ENCODE measurements at regions not wholly inside any gene's neighbourhood (a gene's known extent, or its start where the extent isn't known, plus 50 kb on each side); places are given as distances from the start of the nearest gene placed in this dataset.

DNA sequence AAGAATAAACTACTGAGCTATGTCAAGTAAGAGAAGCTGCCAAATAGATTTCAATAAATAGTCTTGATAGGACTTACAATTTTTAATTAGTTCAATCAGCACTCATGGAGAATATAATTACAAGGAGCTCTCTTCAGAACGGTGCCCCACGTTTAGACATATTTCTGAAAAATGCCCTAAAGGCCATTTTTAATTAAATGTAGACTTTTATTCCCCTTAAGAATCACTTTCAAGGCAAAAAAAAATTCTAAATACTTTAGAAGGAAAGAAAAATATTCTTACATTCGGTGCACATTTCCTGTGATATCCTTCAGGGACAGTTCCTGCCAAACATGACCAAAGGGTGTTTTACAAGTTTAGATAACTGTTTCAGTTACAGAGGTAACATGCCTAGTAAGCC is 202.5 kb upstream of the CDH7 start:
- DNase-seq (ENCODE audit: low read depth, low spot score), result no peak

DNA sequence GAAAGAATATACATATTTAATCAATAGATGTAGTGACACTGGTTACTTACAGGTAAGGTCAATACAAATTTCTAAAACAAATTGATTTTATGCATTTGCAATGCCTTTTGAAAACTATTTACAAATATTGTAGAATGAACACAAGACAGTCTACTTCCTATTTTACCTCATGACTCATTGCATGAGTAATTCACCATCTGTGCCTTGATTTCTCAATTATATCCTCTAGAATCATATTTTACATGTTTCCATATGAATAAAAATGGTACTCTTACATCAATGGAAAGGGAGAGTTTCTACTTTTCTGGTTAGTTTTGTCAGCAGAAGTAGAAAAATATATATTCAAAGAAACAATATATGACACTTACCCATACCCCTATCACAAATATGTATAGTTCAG is 203.8 kb upstream of the CDH7 start:
- DNase-seq (ENCODE audit: low read depth, low spot score), result no peak

DNA sequence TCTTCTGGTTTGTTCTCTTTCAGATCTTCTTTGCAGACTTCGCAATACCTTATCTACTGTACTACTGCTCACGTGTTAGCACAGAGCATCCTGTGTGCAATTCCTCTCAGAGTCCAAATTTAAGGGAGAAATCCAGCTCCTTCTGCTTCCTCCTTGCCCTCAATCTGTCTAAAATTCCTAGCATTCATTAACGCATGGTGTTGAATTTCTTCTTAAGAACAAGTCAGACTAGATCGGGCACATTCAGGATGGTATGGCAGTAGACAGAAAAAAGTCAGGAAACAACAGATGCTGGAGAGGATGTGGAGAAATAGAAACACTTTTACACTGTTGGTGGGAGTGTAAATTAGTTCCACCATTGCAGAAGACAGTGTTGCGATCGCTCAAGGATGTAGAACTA is 206.1 kb upstream of the CDH7 start:
- no peak for DNase-seq (ENCODE audit: low read depth, low spot score)

DNA sequence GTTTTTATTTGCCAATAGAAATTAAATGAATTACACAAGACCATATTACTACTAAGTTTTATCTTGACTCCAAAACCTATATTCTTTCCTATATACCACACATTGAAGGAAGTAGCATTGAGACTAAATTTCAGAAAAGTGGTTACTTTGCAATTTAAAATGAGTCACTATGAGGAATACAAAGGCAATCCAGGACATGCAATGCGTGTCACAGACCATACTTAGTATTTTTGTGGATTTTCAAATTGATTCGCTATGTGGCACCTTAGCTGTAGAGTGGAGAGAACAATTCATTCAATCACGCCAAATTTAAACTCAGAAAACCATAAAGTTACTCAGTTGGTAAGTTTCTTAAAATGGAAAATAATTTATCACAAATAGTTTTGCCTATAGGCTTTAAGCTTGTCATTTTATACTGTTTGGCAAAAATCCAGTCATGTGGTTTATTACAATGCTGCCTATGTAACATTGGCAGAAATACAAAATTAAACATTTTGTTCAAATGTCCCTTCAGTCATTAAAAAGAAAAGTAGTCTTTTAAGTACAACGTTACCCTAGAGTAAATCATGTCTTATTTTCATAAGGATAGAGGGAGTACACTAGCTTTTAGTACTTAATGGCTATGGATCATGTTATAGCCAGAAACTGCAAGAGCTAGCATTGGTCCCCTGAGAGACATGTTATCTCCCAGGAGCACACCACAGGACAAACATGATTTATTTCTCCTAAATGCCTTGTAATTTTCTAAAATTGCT is 222.8 kb upstream of the CDH7 start:
- no peak for DNase-seq (ENCODE audit: low read depth, low spot score)

GRCh38 chr18:65526099-65526498 is 224.7 kb upstream of the CDH7 start:
- no peak for DNase-seq (ENCODE audit: low read depth, low spot score)

- no peak for DNase-seq (ENCODE audit: low read depth, low spot score)
Observed at GRCh38 chr18:65523461-65523860, 227.4 kb upstream of the CDH7 start.

- DNase-seq (ENCODE audit: low read depth, low spot score), result no peak
Observed at GRCh38 chr18:65522907-65523306, 227.9 kb upstream of the CDH7 start.

GRCh38 chr18:65516209-65516608 is 234.6 kb upstream of the CDH7 start:
- DNase-seq (ENCODE audit: low read depth, low spot score), result no peak

GRCh38 chr18:65498605-65499004 is 252.2 kb upstream of the CDH7 start:
- no peak for DNase-seq (ENCODE audit: low read depth, low spot score)

DNA sequence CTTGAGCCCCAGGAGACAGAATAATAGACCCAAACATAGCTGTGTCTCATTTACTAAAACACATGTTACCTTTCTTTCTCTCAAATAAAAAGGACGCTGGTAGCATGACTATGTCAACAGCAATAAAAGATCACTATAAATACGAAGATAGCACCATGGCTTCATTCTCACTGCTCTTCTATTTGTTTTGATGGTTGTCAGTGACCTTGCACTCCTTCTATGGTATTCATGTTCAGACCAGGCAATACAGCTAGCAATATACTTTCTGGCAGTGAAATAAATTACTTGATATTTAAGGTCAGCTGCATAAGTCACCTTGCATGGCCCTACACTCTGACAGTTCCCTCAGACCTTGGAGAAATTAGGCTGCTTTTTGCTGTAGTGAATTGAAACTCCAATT is 263.2 kb upstream of the CDH7 start:
- no peak for DNase-seq (ENCODE audit: low read depth, low spot score)

GRCh38 chr18:65477455-65477854 is 273.4 kb upstream of the CDH7 start:
- no peak for DNase-seq (ENCODE audit: low read depth, low spot score)

DNA sequence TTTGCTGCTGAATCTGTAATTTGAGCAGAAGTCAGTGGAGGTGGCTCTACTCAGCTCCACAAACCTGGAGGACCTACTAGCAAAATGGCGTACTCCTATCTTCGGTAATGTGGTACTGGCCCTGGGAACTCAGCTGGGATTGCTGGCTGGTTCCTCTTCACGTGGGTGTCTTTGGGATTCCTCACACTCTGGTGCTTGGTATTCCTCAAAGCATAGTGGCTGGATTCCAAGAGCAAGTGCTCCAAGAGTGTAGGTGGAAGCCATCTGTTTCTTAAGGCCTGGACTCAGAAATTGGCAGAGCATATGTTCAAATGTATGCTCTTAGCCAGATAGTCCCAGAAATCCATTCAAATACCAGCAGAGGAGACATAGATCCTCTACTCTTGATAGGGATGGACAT is 281.9 kb upstream of the CDH7 start:
- DNase-seq (ENCODE audit: low read depth, low spot score), result no peak

GRCh38 chr18:65464361-65464760 is 286.5 kb upstream of the CDH7 start:
- DNase-seq (ENCODE audit: low read depth, low spot score), result no peak

DNA sequence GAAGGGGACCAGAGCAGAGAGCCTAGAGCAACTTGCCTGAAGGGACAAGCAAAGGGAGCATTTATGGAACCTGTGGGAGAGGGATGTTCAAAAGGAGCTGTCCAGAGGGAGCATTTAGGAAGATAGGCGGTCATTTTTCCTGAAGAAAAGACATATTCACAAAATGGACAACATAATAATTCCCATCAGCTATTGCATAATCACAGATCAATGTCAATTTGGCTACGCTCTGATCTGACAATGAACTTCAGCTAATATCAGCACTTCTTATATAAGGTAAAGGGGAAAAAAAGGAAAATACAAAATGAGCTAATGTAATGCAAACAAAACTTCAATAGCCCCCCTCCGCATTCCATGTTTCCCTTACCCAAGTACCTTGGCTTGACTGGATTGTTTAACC is 291.1 kb upstream of the CDH7 start:
- no peak for DNase-seq (ENCODE audit: low read depth, low spot score)

DNA sequence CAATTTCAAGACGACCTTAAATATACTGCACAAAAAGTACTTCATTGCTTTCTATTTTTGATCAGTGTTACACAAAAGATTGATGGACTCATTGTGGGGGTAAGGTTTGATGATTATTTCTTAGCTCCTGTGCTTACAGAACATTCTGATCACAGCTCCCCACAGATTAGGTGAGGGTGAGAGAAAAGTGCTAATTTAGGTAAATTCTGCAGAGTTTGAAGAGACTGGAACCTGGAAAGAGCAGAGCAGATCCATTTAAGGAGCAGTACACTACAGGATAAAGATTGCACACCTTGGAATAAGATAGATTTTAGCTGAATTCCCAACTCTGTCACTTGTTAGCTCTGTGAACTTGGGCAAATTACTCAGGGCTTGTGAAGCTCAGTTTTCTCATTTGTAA is 291.9 kb upstream of the CDH7 start:
- no peak for DNase-seq (ENCODE audit: low read depth, low spot score)

GRCh38 chr18:65439188-65439587 is 311.6 kb upstream of the CDH7 start:
- no peak for DNase-seq (ENCODE audit: low read depth, low spot score)

GRCh38 chr18:65436430-65436829 is 314.4 kb upstream of the CDH7 start:
- DNase-seq (ENCODE audit: low read depth, low spot score), result no peak

DNA sequence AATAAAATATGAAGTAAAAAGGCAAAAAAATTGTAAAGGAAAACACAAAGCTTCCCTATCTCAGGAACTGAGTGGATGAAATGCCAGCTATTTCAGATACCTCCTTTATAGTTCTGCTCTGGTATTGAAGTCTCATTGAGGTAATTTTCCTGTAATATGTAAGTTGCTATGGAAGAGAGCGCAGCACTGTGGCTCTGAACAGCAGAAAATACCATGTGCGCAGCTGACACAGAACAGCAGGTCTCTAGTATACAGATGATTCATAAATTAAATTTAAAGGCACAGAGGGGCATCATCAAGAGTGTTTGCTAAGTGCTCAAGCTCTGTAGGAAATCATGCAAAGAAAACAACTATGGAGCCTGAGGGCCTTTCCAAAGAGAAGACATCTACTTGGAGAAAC is 315.3 kb upstream of the CDH7 start:
- DNase-seq (ENCODE audit: low read depth, low spot score), result no peak

DNA sequence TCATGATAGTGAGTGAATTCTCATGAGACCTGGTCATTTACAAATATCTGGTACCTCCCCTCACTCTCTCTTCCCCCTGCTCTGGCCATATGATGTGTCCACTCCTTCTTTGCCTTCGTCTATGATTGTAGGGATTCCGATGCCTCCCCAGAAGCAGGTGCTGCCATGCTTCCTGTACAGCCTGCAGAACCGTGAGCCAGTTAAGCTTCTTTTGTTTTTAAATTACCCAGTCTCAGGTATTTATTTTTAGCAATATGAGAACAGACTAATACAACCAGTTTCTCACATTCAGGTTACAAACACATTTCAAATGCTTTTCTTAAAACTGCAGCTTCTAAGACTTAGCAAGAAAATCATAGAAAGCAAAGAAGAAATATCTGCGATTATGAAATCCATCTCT is 321.2 kb upstream of the CDH7 start:
- no peak for DNase-seq (ENCODE audit: low read depth, low spot score)

GRCh38 chr18:65425366-65425765 is 325.4 kb upstream of the CDH7 start:
- DNase-seq (ENCODE audit: low read depth, low spot score), result no peak

DNA sequence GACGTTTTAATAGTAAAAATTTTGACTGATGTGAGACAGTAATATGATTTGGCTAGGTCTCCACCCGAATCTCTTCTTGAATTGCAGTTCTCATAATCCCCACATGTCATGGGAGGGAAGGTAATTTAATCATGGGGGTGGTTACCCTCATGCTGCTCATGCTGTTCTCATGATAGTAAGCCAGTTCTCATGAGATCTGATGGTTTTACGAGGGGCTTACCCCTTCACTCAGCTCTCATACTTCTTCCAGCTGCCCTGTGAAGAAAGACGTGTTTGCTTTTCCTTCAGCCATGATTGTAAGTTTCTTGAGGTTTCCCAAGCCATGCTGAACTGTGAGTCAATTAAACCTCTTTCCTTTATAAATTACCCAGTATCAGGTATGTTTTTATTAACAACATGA is 327.0 kb upstream of the CDH7 start:
- DNase-seq (ENCODE audit: low read depth, low spot score), result no peak

DNA sequence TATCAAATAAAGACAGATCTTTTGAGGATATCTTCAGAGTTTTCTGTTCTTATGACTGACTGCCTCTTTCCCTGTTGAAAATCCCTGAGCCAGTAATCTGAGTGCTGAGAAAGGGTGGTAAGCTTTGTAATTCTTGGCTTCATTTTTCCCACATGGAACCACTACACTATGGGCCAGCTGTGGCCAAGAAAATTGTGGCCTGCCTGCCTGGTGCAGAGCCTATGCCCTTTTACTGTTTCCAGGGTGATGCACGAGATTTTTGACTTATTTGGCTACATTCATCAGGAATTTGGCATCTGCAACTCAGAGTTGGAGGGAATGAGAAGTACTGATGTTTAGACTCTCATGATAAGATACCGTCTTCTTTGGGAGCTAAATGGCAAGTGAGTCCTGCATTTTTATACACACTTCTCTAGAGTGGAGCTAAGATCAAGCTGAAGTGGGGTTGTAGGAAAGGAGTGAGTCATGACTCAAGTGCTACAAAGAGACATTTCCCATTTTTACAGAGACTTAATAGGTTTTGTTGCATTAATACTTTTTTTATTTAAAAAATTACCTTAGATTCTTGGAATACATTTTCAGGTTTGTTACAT is 328.2 kb upstream of the CDH7 start:
- no peak for DNase-seq (ENCODE audit: low read depth, low spot score)

DNA sequence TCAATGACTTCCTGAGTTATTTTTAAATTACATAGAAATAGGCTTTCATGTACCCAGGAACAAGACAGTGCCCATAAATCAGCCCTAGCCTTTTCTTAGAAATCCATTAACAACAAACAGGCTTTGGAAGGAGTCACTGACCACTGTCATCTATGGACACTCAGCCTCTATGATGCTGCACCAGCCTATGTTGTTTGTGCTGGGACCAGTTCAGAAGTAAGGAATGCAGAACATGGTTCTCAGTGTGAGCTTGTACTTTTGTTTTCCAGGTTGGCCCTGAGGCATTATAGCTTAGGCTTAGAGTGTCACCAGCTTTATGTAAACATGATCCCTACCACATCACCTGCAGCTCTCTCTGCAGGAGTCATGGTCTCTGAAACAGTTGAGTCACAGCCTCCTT is 335.7 kb upstream of the CDH7 start:
- DNase-seq (ENCODE audit: low read depth, low spot score), result no peak

- no peak for DNase-seq (ENCODE audit: low read depth, low spot score)
Observed at GRCh38 chr18:65414501-65414900, 336.3 kb upstream of the CDH7 start.
